GM19193 (cell line): ENCODE measurements at regions not wholly inside any gene's neighbourhood (a gene's known extent, or its start where the extent isn't known, plus 50 kb on each side); places are given as distances from the start of the nearest gene placed in this dataset.

Experiments used
- POLR2A ChIP-seq: IDR thresholded peaks from 4 replicates; pipeline ENCODE4 v1.6.1; 2011; ENCODE audit not compliant: insufficient read depth, insufficient read length; ENCODE audit errors: extremely low read depth

DNA sequence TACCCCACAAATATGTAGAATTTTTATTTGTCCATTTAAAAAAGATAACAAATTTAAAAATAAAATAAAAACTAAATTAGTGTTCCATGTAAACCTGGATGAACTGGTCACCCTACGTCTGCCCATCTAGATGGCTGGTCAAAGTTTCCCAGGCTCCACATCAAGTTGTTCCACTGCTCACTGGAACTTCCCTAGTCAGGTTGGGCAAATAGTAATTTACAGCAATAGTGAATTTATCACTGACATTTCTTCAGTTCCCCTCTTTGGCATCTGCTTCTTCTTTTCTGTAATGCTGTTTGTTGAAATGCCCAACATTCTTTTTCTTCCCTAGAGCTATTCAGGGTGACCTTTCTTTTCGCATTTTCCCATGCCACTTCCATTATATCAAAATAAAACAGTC, 272.7 kb upstream of the BTG1 start:
- TF ChIP-seq POLR2A = no peak

DNA sequence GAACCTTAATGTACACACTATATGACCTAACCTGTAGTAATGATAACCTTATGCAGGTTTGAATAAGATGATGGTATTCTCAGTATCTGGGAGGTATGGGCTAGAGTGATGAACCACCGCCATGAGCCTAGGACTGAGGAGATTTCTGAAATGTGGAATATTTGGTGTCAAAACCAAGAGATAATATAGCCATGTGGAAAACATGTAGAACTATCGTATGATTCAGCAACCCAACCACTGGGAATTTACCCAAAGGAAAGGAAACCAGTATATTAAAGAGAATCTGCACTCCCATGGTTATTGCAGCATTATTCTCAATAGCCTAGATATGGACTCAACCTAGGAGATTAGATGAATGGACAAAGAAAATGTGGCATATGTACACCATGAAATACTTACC, 271.7 kb upstream of the BTG1 start:
- no peak for TF ChIP-seq POLR2A

DNA sequence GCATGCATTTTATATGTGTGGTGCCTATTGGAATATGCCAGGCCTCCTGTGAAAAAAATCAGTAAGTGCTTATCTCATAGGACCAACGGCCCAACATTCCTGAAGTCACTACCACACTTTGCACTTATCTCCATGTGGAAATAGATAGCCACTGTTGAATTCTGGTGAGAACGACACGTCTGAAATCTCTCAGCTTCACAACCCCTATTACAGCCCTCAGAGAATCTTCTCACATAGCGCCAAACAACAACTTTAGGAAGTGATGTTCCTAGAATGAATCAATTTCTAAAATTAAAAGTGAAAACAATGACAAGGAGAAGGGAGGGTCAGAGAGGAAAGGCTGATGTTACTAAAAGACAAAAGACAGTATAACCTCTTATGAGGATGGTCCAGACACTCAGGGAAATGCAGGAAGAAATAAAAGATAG, 270.8 kb upstream of the BTG1 start:
- TF ChIP-seq POLR2A = no peak

DNA sequence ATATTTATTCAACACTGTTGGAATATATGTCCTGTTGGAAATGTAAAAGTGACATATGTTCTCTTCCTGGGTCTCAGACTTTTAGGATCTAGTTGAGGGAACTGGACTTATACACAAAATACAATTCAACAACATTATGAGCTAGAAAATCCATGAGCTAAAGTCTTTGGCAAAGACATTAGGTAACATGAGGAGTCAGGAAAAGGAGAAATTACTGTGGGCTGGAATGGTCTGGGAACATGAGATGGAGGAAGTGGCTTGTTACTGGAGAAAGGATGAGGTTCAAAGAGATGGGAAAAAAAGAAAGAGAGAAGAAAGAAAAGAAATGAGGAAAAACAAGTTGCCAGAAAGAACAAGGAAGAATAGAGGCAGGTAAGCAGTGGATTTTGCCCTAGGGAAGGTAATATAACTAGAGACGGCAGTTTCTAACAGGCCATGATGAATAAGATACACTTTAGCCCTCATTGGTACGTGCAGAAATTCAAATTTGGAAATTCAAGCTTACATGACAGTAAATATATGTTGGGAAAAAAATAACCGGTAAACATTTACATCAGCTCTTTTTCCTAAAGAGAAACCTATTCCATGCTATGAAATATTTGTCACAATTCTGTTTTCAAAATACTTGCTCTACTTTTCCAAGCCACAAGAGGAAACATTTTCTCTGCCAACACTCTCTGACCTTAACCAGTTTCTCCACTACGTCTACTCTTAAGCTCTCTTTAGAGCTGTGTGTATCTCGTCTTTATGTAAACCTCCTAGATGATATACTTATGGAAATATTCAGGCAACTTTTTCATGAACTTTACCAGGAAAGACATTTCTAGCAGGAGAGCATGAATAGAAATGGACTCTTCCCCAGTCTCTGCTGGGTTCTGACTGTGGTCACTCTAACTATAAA, 268.8 kb upstream of the BTG1 start:
- TF ChIP-seq POLR2A = no peak

DNA sequence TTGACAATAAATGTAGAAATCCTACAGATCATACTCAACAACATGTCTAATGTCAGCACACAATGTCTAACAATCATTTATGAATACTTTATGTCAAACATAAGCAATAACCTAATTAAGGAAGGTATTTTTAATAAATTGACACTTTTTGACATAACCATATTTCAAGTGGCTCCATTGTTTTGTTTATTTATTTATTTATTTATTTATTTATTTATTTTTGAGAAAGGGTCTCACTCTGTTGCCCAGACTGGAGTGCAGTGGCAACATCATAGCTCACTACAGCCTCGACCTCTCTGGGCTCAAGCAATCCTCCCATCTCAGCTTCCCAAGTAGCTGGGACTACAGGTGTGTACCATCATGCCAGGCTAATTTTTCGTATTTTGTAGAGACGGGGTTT, 267.6 kb upstream of the BTG1 start:
- TF ChIP-seq POLR2A = no peak

DNA sequence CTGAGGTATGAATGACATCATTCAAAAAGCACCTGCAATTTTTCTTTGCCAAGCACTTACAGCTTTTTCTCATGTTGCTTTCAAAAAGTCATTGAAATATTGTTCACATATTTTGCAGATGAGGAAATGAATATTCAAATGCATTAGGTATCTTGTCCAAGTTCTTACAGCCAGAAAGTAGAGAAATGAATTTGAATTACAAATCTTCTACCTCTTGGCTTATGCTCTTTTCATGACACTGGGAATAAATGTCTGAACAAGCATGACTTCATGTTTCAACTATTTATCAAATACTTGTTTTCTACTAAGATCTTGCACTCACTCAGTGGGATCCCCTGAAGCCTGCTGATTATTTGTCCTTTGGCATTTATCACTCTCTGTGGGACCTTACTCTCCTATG, 267.2 kb upstream of the BTG1 start:
- TF ChIP-seq POLR2A = no peak

DNA sequence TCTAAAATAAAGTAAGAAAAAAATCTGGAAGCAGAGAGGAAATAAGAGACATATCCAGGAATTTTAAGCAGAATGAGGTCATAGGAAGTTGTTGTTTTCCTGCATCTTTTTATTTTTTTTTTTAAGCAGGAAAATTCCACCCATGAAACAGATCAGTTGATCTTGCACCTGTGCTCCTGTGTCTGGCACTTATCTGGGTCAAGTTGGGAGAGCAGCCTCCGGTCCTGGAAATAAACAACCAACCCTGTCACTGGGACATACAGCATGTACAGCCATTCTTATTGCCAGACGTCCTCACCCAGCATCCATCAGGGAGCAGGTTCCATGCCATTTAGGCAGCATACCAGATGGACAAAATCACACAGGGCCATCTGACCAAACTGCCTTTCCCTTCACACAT, 266.0 kb upstream of the BTG1 start:
- no peak for TF ChIP-seq POLR2A

DNA sequence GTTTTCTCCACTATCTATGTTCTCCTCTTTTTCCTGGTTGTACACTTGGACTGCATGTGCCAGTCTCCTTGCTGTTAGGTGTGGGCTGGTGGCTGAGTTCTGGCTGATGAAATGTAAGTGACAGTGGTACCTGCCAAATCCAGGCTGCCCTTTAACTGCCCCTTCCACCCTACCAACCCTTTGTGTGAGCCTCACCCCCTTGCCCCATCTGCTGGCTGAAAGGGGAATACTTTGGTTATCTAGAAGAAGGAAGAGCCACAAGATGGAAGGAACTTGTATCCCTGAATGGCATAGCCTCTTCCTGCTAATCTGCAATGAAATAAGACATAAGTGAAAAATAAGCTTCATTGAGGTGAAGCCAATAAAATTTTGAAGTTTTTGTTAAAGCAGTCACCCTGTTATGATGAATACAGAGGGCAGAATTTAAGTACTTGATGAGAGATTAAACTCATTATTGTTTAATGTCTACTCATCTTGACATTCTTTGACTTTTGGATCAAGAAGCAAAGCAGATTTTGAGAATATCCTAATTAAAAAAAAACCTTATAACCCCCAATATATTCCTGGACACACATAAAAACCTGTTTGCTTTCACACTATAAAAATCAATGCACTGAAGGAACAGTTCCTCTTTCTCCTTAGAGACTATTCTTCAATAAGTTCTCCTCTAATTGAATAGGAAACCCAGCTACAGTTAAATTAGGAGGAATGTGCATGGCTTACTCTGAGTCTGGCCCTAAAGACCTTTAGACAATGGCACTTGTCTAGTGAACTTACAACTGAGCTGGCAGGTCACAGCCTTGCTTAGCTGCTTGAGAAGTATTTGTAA, 262.6 kb upstream of the BTG1 start:
- no peak for TF ChIP-seq POLR2A

DNA sequence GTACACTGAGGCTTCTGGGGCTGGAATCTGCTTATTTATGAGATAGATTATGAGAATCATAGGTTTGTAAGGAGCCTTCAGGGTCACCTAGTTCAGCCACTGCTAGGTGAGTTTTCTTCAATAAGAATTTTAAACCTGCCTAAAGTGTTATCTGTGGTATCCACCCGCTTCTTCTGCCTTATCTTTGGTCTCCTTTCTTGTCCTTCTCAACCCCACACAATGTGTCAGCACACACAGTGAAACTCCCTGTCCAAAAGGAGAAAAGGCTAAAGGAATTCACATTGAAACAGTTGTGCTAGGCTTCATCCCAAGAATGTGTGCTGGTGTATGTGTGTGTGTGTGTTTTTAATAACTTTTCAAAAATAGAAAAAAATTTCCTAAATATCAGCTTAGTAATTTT, 259.3 kb upstream of the BTG1 start:
- no peak for TF ChIP-seq POLR2A

DNA sequence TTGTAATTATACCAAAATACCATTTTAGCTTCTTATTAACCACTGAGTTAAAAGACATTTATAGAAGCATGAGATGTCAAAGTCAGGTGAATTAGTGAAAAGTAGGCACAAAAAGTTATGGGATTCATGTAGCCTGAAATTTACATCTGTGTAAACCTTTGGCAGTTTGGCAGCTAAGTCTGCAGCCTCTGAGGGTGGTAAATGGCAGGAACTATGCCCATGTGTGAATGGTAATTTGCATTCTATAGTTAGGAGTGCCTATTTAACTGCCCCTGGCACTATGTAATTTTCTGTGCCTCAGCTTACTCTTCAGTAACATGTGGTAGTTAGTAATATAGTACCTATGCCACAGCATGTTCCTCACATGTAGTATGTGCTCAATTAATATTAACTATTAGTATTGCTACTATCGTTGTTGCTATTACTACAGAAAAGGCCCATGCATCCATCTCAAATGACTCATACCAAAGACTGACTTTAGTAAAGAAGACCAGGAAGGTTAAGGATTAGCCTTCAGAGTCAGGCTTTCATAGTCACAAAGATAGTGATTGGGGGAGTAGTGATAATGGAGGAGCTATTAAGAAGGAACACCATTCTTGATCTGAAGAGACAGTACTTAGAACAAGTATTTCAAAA, 258.7 kb upstream of the BTG1 start:
- no peak for TF ChIP-seq POLR2A

DNA sequence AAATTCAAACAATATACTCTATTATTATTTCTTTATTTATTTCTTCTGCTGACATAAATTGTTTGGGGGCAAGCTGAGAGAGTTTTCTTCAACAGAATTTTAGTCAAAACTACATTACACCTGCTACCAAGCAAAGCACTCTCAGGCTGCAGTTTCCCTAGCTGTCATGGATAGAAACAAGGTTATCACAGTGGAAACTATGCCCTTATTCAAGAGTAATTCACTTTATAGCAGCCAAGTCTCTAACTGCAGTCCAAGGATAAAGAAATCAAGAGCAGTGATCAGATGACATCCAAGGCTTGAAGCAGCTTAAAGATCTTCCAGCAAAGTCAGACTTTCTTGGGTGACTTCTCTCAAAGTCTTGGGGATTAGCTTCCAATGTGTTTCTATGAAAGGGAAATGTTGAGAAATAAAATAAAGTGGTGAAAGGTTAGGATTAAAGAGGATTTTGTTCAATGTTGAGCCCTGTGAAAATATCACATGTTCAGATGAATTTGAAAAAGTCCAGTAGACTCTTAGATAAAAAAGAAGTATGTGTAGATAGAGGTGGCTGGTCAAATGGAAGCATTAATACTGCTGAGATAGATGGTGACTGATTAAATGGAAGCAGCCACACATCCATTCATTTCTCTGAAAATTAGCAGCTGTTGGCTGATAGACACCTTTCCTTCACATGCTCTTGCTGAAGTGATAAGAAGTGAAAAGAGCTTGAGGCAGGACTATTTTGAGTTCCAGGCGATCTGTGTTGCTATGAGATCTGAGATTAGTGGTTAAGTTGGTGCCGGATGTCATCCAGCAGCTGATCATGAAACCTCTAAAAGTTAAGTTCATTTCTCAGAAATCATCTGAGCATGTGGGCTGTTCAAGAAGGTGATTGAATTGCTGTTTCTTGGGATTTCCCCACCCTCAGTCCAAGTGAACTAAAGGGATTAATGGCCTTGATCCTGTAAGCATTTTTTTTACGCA, 257.8 kb upstream of the BTG1 start:
- TF ChIP-seq POLR2A = no peak

DNA sequence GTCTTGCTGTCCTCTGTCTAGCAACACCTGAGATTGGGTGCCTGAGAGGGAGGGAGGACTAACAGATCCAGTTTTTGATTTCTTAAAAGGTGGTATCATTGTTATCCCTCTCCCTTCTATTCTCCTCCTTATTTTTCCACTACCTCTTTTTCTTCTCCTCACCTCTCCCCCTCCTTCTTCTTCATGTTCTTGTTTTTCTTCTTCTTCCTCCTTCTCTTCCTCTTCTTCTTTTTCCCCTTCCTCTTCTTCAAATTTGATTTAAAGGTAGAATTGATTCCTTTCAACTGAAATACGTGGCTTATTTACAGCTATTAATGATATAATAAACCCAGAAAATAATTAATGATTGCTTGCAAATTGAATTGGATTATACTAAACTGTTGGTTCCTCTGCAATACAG, 256.8 kb upstream of the BTG1 start:
- no peak for TF ChIP-seq POLR2A

DNA sequence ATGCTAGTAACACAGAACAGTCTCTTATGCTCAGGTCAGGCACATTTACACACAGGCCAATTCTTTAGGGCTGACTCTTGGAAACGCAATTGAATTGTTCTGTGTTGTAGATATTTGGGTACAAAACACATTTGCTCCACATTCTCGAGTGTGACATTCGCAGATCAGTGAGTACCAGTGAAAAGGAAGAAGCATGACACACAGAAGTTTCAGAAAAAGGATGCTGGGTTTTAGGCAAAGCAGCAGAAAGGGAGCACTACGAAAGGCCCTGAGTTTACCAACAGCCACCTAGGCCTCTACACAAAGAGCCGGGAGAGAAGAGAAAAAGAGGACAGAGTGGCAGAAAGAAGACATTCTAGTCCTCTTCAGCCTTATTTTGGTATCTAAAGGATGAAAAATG, 254.4 kb upstream of the BTG1 start:
- TF ChIP-seq POLR2A = no peak

DNA sequence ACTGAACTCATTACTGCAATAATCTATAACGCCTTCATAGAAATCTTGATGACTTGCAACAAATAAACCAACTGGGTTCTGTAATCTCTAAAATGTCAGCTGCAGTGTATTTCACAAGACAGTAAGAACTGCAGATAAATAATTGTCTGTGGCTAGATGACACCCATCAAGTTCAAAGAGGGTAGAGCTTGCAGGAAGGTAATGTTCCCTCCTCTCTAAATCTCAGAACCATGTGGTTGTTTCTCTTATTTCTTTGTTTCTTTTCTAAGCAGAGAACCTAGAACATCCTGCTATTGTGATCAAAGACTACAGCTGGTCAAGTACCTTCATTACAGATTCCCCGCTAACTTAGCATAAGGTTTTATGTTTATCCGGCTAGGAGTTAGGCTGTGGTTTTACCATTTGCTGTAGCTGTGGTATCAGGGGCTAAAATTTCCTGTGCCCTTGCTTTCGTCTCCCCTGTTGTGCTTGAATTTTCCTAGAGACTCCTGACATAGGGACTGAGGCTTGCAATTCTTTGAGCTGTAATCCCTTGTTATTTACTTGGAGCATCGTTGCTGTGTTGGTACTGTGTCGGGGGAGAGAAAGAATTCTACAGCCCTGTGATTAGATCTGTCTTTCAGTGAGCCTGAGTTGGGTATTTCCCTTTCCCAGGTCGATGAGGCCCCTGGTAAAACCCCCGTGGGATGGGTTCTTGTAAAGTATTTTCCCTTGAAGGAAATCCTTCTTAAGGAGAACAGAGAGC, 253.1 kb upstream of the BTG1 start:
- no peak for TF ChIP-seq POLR2A
